PC-9 (cell line): ENCODE measurements at regions not wholly inside any gene's neighbourhood (a gene's known extent, or its start where the extent isn't known, plus 50 kb on each side); places are given as distances from the start of the nearest gene placed in this dataset.

Source experiments
- BruUV-seq: library from RNA; stranded (reverse); fragments of 400-500 nt; replicated peaks from 2 replicates; lab custom pipeline; 2021; lab: Mats Ljungman, UMichigan
- CTCF ChIA-PET: fragments of 300-600 bp; sonication (Branson Sonifier 250); formaldehyde crosslinking; loops from one replicate; lab custom pipeline; 2022; ENCODE audit warnings: antibody characterized with exemption; lab: Charles Lee
- POLR2A ChIA-PET: fragments of 300-600 bp; sonication (Branson Sonifier 250); formaldehyde crosslinking; loops from one replicate; lab custom pipeline; 2022; ENCODE audit warnings: antibody characterized with exemption; ENCODE audit not compliant: unreplicated experiment; lab: Charles Lee
- DNase-seq, 2 experiments: peaks; one replicate each; pipeline versions ENCODE4 v3.0.0 to v3.0.0-alpha.2; 2015 to 2022; ENCODE audit warnings: mixed read lengths in 1 of 2
- H2AFZ ChIP-seq: fragments of 200-600 bp; sonication (generic); 2 replicates; pipeline ENCODE4 v1.8.1; 2017; ENCODE audit warnings: antibody characterized with exemption
- H3F3A ChIP-seq: fragments of 200-600 bp; sonication (generic); 2 replicates; pipeline ENCODE4 v1.8.1; 2017; ENCODE audit warnings: antibody characterized with exemption, mild to moderate bottlenecking, low read depth; ENCODE audit not compliant: insufficient read depth
- H3K27ac ChIP-seq: fragments of 200-600 bp; sonication (generic); 2 replicates; pipeline ENCODE4 v1.6.1; 2016; ENCODE audit warnings: mixed run types
- H3K27me3 ChIP-seq: fragments of 200-600 bp; sonication (generic); 2 replicates; pipeline ENCODE4 v1.6.1; 2016; ENCODE audit warnings: low read depth, mixed run types; ENCODE audit not compliant: insufficient read depth
- H3K36me3 ChIP-seq: fragments of 200-600 bp; sonication (generic); 2 replicates; pipeline ENCODE4 v1.6.1; 2016; ENCODE audit warnings: low read depth, mixed run types
- H3K4me1 ChIP-seq: fragments of 200-600 bp; sonication (generic); replicated peaks from 2 replicates; pipeline ENCODE4 v1.6.1; 2016; ENCODE audit warnings: mixed run types; ENCODE audit not compliant: insufficient read depth
- H3K4me2 ChIP-seq: fragments of 200-600 bp; sonication (generic); 2 replicates; pipeline ENCODE4 v1.6.1; 2017; ENCODE audit warnings: mixed run types
- H3K4me3 ChIP-seq: fragments of 200-600 bp; sonication (generic); 2 replicates; pipeline ENCODE4 v1.6.1; 2016; ENCODE audit warnings: mixed run types
- H3K79me2 ChIP-seq: fragments of 200-600 bp; sonication (generic); 2 replicates; pipeline ENCODE4 v1.6.1; 2017; ENCODE audit warnings: low read depth, mixed run types
- H3K9me2 ChIP-seq: fragments of 200-600 bp; sonication (generic); 2 replicates; pipeline ENCODE4 v1.8.1; 2017; ENCODE audit warnings: mild to moderate bottlenecking; ENCODE audit not compliant: insufficient read depth
- H3K9me3 ChIP-seq: fragments of 200-600 bp; sonication (generic); 2 replicates; pipeline ENCODE4 v1.8.1; 2016; ENCODE audit warnings: low read depth; ENCODE audit not compliant: insufficient read depth
- H4K20me1 ChIP-seq: fragments of 200-600 bp; sonication (generic); 2 replicates; pipeline ENCODE4 v1.8.1; 2017; ENCODE audit not compliant: insufficient read depth
- EZH2 ChIP-seq: fragments of 200-600 bp; sonication (generic); IDR thresholded peaks from 2 replicates; pipeline ENCODE4 v1.8.0; 2017; ENCODE audit warnings: antibody characterized with exemption, low read depth
- intact Hi-C: fragments of 100-400 bp; cut with micrococcal nuclease; formaldehyde crosslinking; loops from one replicate; pipeline ENCODE4 v1.10.0; 2022; ENCODE audit not compliant: unreplicated experiment
- TF ChIP-seq, protein P1 (sequence below): fragments of 200-600 bp; sonication (generic); conservative IDR thresholded peaks from 2 replicates; pipeline ENCODE4 v1.6.1; 2017; ENCODE audit warnings: mixed run types, antibody characterized with exemption, mild to moderate bottlenecking, moderate library complexity

- TF ChIP-seq EZH2: no peak
- TF ChIP-seq, protein P1, sequence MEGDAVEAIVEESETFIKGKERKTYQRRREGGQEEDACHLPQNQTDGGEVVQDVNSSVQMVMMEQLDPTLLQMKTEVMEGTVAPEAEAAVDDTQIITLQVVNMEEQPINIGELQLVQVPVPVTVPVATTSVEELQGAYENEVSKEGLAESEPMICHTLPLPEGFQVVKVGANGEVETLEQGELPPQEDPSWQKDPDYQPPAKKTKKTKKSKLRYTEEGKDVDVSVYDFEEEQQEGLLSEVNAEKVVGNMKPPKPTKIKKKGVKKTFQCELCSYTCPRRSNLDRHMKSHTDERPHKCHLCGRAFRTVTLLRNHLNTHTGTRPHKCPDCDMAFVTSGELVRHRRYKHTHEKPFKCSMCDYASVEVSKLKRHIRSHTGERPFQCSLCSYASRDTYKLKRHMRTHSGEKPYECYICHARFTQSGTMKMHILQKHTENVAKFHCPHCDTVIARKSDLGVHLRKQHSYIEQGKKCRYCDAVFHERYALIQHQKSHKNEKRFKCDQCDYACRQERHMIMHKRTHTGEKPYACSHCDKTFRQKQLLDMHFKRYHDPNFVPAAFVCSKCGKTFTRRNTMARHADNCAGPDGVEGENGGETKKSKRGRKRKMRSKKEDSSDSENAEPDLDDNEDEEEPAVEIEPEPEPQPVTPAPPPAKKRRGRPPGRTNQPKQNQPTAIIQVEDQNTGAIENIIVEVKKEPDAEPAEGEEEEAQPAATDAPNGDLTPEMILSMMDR: no peak
Observed at GRCh38 chr9:90064248-90064647, 459.4 kb downstream of the GADD45G start.

GRCh38 chr9:90064971-90065370 lies 460.2 kb downstream of the GADD45G start:
- Histone ChIP-seq H3K4me3 (no peak overlapping the region), H4K20me1 (no peaks in the 10 kb centered on the region), H3K9me3 (no peaks in the 10 kb centered on the region), H3K27ac (no peak overlapping the region), H3K4me2 (no peak overlapping the region), H3K4me1 (no peaks in the 10 kb centered on the region), H3K36me3 (no peaks in the 10 kb centered on the region), H3K79me2 (no peaks in the 10 kb centered on the region), H3K9me2 (no peaks in the 10 kb centered on the region), H2AFZ (no peak overlapping the region), H3K27me3 (peaks cover 57% of the 10 kb centered on the region), H3F3A (no peaks in the 10 kb centered on the region)
- ChIA-PET CTCF (no interaction called here), POLR2A (no interaction called here)
- TF ChIP-seq, protein P1: no peak
- DNase-seq: no peak
- BruUV-seq: no TSS peak
- intact Hi-C loops: no loop called here

More at GRCh38 chr9:90064248-90064647, 459.4 kb downstream of the GADD45G start:
- Histone ChIP-seq H3K79me2 (no peaks in the 10 kb centered on the region), H3F3A (no peaks in the 10 kb centered on the region), H3K27me3 (peaks cover 56% of the 10 kb centered on the region), H3K4me3 (no peak overlapping the region), H3K27ac (no peak overlapping the region), H3K4me1 (no peaks in the 10 kb centered on the region), H3K9me3 (no peaks in the 10 kb centered on the region), H2AFZ (no peak overlapping the region), H3K4me2 (no peak overlapping the region), H3K36me3 (no peaks in the 10 kb centered on the region), H3K9me2 (no peaks in the 10 kb centered on the region), H4K20me1 (no peaks in the 10 kb centered on the region)
- POLR2A ChIA-PET: no interaction called here
- intact Hi-C loops: no loop called here
- BruUV-seq: no TSS peak
- no peak for DNase-seq
- CTCF ChIA-PET: no interaction called here

DNA sequence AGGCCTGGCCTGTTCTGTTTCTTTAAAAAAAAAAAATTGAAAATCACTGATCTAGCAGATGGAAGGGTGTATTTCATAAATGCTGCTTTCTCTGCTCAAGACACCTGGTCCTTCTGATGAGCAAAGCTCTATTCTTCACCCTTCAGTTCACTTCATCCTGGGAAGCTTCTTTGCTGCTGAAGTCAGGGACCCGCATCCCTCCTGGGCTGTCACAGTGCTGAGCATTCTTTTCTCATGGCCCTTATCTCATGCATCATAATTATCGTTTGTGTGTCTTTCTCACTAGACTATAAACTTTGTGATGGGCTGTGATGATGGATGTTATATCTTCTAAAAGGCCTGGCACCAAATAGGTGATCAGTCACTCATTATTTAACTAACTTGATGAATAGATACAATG lies 461.0 kb downstream of the GADD45G start:
- intact Hi-C loops: no loop called here
- Histone ChIP-seq H2AFZ (no peak overlapping the region), H3K27ac (no peak overlapping the region), H3F3A (no peaks in the 10 kb centered on the region), H3K4me3 (no peak overlapping the region), H3K9me3 (no peaks in the 10 kb centered on the region), H4K20me1 (no peaks in the 10 kb centered on the region), H3K79me2 (no peaks in the 10 kb centered on the region), H3K4me1 (no peaks in the 10 kb centered on the region), H3K27me3 (peaks cover 55% of the 10 kb centered on the region), H3K36me3 (no peaks in the 10 kb centered on the region), H3K4me2 (no peak overlapping the region), H3K9me2 (no peaks in the 10 kb centered on the region)
- DNase-seq: no peak
- no peak for TF ChIP-seq EZH2
- TF ChIP-seq, protein P1: no peak
- ChIA-PET CTCF (no interaction called here), POLR2A (no interaction called here)
- BruUV-seq: no TSS peak
